Heart right ventricle (tissue), 16 donors: ENCODE measurements at regions not wholly inside any gene's neighbourhood (a gene's known extent, or its start where the extent isn't known, plus 50 kb on each side); places are given as distances from the start of the nearest gene placed in this dataset.

Experiments used
- ATAC-seq, 8 donors: fragments of 200-7000 bp; cut with Tn5 transposase; one replicate each; pipeline ENCODE4 v1.9.1; 2020; ENCODE audit warnings: mild to moderate bottlenecking in 8 of 8, moderate library complexity in 8 of 8, moderate number of reproducible peaks in 1 of 8
- DNase-seq, 2 donors: peaks; one replicate each; pipeline ENCODE4 v3.0.0-alpha.2; 2020
- H3K27ac ChIP-seq, 10 donors: fragments of 200-600 bp; sonication (generic) in 2 of 10; one replicate each; pipeline versions ENCODE4 v1.5.0 to v1.8.0; 2020 to 2022; ENCODE audit warnings: mild to moderate bottlenecking in 3 of 10
- H3K27me3 ChIP-seq, 7 donors: fragments of 200-600 bp; one replicate each; pipeline ENCODE4 v1.8.0; 2021 to 2022; ENCODE audit warnings: mild to moderate bottlenecking in 2 of 7
- H3K36me3 ChIP-seq, 9 donors: fragments of 200-600 bp; sonication (generic) in 1 of 9; one replicate each; pipeline versions ENCODE4 v1.5.0 to v1.8.0; 2020 to 2022; ENCODE audit warnings: mild to moderate bottlenecking in 2 of 9
- H3K4me1 ChIP-seq, 9 donors: fragments of 200-600 bp; sonication (generic) in 1 of 9; one replicate each; pipeline versions ENCODE4 v1.5.0 to v1.8.0; 2020 to 2022; ENCODE audit warnings: mild to moderate bottlenecking in 4 of 9
- H3K4me3 ChIP-seq, 10 donors: fragments of 200-600 bp; sonication (generic) in 2 of 10; one replicate each; pipeline versions ENCODE4 v1.5.0 to v1.8.0; 2020 to 2022; ENCODE audit warnings: mild to moderate bottlenecking in 7 of 10, moderate library complexity in 2 of 10
- H3K9me3 ChIP-seq, 11 donors: fragments of 200-600 bp in 10 of 11; sonication (generic) in 2 of 11; one replicate each; pipeline versions ENCODE4 v1.5.0 to v1.8.0; 2013 to 2022; ENCODE audit warnings: mild to moderate bottlenecking in 2 of 11, control low read depth in 1 of 11, moderate library complexity in 1 of 11
- WGBS, 2 donors: extraction: QIAGEN DNeasy Blood & Tissue Kit; methylation state at CpG; one replicate each; pipeline ENCODE4 v1.1.7; 2013; ENCODE audit warnings: inconsistent platforms in 1 of 2; 5-methylcytosine and 5-hydroxymethylcytosine counted together
- intact Hi-C, 10 donors: fragments of 100-400 bp; cut with DNase I; formaldehyde crosslinking; loops; one replicate each; pipeline versions ENCODE4 v1.11.1 to v1.14.2; 2022
- TF ChIP-seq, protein P1 (sequence below), 9 donors: fragments of 200-600 bp; sonication (generic) in 2 of 9; IDR thresholded peaks; one replicate each; pipeline versions ENCODE4 v1.5.0 to v1.8.0; 2021 to 2022; ENCODE audit warnings: antibody characterized with exemption in 9 of 9, mild to moderate bottlenecking in 5 of 9, moderate library complexity in 1 of 9
- donor health status: Arrhythmogenic right ventricular cardiomyopathy.
- donor health status: ischemic (EF 13 %, LVEDD 7.1; RV severe dilation, severe dysfunction).
- donor health status: healthy with polysubstance abuse.
- donor health status: DM: no; HTN: yes; CAD: no.
- donor health status: DM: no; HTN: no; CAD: no.
- donor health status: ischemic (EF 25% LVEDD 6.9; RV normal size, moderate dysfunction).
- donor health status: ischemic (EF 25% LVEDD 5.7; RV mildly dilated, moderate dysfunction).
- donor health status: healthy.
- donor health status: DM: yes; HTN: yes; CAD: no.
- donor health status: Ischemic cardiomyopathy.
- donor health status: ischemic (EF 35%, LVEDD 5.7; RV mildly dilated, moderate dysfunction).
- donor health status: nonischemic (EF 11% LVEDD 7.7; RV severe dilation, severe dysfunction).
- donor health status: DM: yes; HTN: yes; CAD: no.
- donor health status: PGD.
- donor health status: ischemic (EF 29% LVEDD 5.4; RV normal size, mild dysfunction).
- donor health status: nonischemic (EF 23%, LVEDD 6.1; RV moderate dilation, normal function).

DNA sequence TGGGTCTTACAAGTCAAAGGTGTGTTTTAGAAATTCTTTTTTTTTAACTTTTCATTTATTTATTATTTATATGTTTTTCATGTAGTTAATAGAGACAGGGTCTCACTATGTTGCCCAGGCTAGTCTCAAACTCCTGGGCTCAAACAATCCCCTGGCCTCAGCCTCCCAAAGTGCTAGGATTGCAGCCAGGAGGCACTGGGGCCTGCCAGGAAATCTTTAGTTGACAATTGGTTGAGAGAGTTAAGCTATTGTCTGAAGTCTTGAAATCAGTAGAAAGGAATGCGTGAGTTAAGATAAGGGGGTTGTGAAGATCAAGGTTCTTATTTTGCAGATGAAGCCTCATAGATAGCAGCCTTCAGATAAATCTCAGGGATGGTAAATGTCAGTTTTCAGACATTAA is 245.4 kb upstream of the GALNT17 start:
- Histone ChIP-seq H3K4me1 (no peaks in the 10 kb centered on the region), H3K36me3 (no peaks in the 10 kb centered on the region), H3K9me3 (peaks cover 0 to 35% (median 13%) of the 10 kb centered on the region in 11 donors), H3K27me3 (peaks cover 0 to 11% (median 0%) of the 10 kb centered on the region in 7 donors), H3K27ac (no peak overlapping the region), H3K4me3 (no peak overlapping the region)
- 12 to 13% methylated on average over 1 of the region's 1 CpG for WGBS, 2 donors
- intact Hi-C loops, result loop anchor here in 1 of 10 donors (10.0 kb wide), 1 partner anchor 198 kb away; no protein-coding TSS in a partner anchor
- ATAC-seq (no peak), DNase-seq (no peak)
- TF ChIP-seq, protein P1, sequence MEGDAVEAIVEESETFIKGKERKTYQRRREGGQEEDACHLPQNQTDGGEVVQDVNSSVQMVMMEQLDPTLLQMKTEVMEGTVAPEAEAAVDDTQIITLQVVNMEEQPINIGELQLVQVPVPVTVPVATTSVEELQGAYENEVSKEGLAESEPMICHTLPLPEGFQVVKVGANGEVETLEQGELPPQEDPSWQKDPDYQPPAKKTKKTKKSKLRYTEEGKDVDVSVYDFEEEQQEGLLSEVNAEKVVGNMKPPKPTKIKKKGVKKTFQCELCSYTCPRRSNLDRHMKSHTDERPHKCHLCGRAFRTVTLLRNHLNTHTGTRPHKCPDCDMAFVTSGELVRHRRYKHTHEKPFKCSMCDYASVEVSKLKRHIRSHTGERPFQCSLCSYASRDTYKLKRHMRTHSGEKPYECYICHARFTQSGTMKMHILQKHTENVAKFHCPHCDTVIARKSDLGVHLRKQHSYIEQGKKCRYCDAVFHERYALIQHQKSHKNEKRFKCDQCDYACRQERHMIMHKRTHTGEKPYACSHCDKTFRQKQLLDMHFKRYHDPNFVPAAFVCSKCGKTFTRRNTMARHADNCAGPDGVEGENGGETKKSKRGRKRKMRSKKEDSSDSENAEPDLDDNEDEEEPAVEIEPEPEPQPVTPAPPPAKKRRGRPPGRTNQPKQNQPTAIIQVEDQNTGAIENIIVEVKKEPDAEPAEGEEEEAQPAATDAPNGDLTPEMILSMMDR (IDR thresholded peaks at IDR 0.05), result no peak

DNA sequence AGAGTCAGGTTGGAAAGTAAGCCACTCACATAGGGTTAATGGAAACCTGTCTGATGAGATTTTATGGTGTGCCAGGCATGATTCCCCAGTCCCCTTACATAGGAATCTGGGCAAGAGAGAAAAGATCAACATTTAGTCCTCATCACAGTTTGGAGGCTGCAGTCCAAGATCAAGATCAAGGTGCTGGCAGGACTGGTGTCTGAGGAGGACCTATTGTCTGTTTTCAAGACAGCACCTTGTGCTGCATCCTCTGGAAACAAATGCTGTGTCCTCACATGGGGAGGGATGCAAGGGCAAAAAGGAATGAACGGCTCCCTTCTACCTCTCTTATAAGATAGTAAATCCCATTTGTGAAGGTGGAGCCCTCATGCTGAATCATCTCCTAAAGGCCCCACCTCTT is 244.8 kb upstream of the GALNT17 start:
- H3K36me3 ChIP-seq, result no peaks in the 10 kb centered on the region
- peaks cover 0 to 38% (median 13%) of the 10 kb centered on the region in 11 donors for H3K9me3 ChIP-seq
- H3K4me1 ChIP-seq, result no peaks in the 10 kb centered on the region
- H3K4me3 ChIP-seq, result no peak overlapping the region
- WGBS, 2 donors, result 39 to 43% methylated on average over 1 of the region's 1 CpG
- peaks cover 0 to 11% (median 0%) of the 10 kb centered on the region in 7 donors for H3K27me3 ChIP-seq
- TF ChIP-seq, protein P1 (IDR thresholded peaks at IDR 0.05), result no peak
- no peak overlapping the region for H3K27ac ChIP-seq
- DNase-seq (no peak), ATAC-seq (no peak)
- intact Hi-C loops, result loop anchor here in 1 of 10 donors (10.0 kb wide), 1 partner anchor 198 kb away; no protein-coding TSS in a partner anchor

DNA sequence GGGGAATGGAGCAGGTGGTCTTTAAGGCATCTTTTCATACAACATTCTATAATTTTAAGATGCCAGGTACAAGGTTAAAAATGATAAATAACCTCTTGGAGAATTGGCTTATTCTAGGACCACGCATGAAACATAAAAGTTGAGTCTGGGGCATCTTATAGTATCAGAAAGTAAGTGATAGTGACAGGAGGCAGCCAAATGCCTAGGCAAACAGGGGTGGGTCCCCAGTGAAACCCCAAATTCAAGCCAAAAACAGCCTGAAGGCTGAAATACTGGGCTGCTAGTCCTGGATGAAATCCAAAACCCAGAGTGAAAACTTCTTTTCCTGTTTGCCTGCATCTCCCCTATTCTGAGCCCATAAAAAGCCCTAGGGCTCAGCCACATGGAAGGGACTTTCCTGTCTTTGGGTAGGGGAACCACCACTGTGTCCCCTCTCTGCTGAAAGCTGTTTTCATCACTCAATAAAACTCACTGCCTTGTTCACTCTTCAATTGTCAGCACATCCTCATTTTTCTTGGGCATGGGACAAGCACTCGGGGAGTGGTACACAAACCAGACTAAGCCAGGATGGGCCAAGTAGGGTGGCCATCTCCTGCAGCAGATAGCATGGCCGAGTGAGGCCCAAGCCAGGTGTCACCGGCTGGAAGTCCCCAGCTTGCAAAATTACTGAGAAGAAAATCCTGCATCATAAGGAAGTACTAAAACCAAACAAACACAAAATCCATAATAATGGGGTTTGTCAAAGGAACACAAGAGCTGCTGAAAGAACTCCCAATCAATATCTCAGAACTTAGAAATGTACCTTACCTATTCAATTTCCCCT is 241.6 kb upstream of the GALNT17 start:
- TF ChIP-seq, protein P1 (IDR thresholded peaks at IDR 0.05), result no peak
- H3K27ac ChIP-seq, result no peak overlapping the region
- peaks cover 0 to 1% (median 0%) of the 10 kb centered on the region in 7 donors for H3K27me3 ChIP-seq
- no peaks in the 10 kb centered on the region for H3K36me3 ChIP-seq
- intact Hi-C loops, result no loop called here
- H3K4me1 ChIP-seq, result no peaks in the 10 kb centered on the region
- H3K9me3 ChIP-seq, result peaks cover 0 to 42% (median 13%) of the 10 kb centered on the region in 11 donors
- DNase-seq (no peak), ATAC-seq (no peak)
- WGBS, 2 donors, result 68 to 74% methylated on average over 4 of the region's 4 CpGs
- no peak overlapping the region for H3K4me3 ChIP-seq

DNA sequence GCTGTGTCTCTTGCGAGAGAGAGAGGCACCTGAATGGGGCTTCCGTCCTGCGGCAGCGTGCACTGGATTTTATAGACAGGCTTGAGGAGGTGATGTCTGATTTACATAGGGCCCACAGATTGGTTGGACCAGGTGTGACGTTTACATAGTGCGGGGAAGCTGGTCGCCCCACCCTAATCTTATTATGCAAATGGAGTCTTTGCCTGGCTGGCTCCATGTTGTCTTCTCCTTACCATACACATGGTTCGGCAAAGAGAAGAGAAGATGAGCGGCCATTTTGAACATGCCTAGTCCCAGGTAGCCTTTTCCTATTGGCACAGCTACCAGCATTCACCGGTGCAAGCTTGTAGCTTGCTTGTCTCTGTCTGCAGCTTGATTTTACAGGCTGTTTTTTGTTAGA is 238.5 kb upstream of the GALNT17 start:
- 88 to 89% methylated on average over 10 of the region's 10 CpGs for WGBS, 2 donors
- intact Hi-C loops, result no loop called here
- Histone ChIP-seq H3K9me3 (peaks cover 0 to 42% (median 12%) of the 10 kb centered on the region in 11 donors), H3K4me1 (no peaks in the 10 kb centered on the region), H3K27ac (no peak overlapping the region), H3K4me3 (no peak overlapping the region), H3K27me3 (no peaks in the 10 kb centered on the region), H3K36me3 (no peaks in the 10 kb centered on the region)
- DNase-seq (no peak), ATAC-seq (no peak)
- TF ChIP-seq, protein P1 (IDR thresholded peaks at IDR 0.05), result no peak
